GM12878 (cell line): ENCODE measurements at regions not wholly inside any gene's neighbourhood (a gene's known extent, or its start where the extent isn't known, plus 50 kb on each side); places are given as distances from the start of the nearest gene placed in this dataset.

Source experiments
- ATAC-seq: fragments of 200-7000 bp; cut with Tn5 transposase; 3 replicates; pipeline ENCODE4 v1.9.1; 2020; ENCODE audit warnings: mild to moderate bottlenecking, moderate library complexity
- BruUV-seq: library from RNA; stranded (reverse); fragments of 400-500 nt; replicated peaks from 2 replicates; lab custom pipeline; 2021; lab: Mats Ljungman, UMichigan
- CTCF ChIA-PET: fragments of 300-600 bp; sonication (Branson Sonifier 250); formaldehyde crosslinking; extraction: SDS; loops from one replicate; lab custom pipeline; 2021; ENCODE audit warnings: inconsistent platforms; lab: Yijun Ruan, JAX
- POLR2A ChIA-PET: fragments of 350-600 bp; formaldehyde crosslinking; extraction: SDS; loops from one replicate; lab custom pipeline; 2021; ENCODE audit warnings: inconsistent platforms; lab: Charles Lee
- RAD21 ChIA-PET: fragments of 300-600 bp; sonication (Branson Sonifier 250); formaldehyde crosslinking; loops from one replicate; lab custom pipeline; 2023; ENCODE audit warnings: antibody characterized with exemption; ENCODE audit not compliant: unreplicated experiment; lab: Charles Lee
- SMC1A ChIA-PET: fragments of 300-600 bp; sonication (Branson Sonifier 250); formaldehyde crosslinking; loops from one replicate; lab custom pipeline; 2023; ENCODE audit not compliant: unreplicated experiment, uncharacterized antibody; lab: Charles Lee
- DNase-seq: peaks from one replicate; pipeline ENCODE4 v3.0.0-alpha.2; 2011; ENCODE audit warnings: low read depth, low spot score
- FAIRE-seq: peaks from 3 replicates; lab custom pipeline; 2011; peaks lifted over from hg19 to GRCh38; lab: Jason Lieb, UNC
- H2AFZ ChIP-seq: 2 replicates; pipeline ENCODE4 v1.6.0; 2011; ENCODE audit warnings: low read depth, low read length, control low read depth; ENCODE audit not compliant: control insufficient read depth
- H3K27ac ChIP-seq: 2 replicates; pipeline ENCODE4 v1.5.1; 2011; ENCODE audit warnings: control low read depth; ENCODE audit not compliant: control insufficient read depth, insufficient read depth
- H3K27me3 ChIP-seq, 2 experiments: replicated peaks in 1 of 2; 2 replicates each; pipeline versions ENCODE4 v1.6.0 to v1.6.1; 2011; ENCODE audit warnings: low read length in 1 of 2; ENCODE audit not compliant: control insufficient read depth in 2 of 2, insufficient read depth in 2 of 2
- H3K36me3 ChIP-seq, 2 experiments: 2 replicates each; pipeline ENCODE4 v1.5.1; 2011; ENCODE audit warnings: low read length in 1 of 2; ENCODE audit not compliant: control insufficient read depth in 2 of 2, insufficient read depth in 2 of 2
- H3K4me1 ChIP-seq: 2 replicates; pipeline ENCODE4 v1.6.1; 2011; ENCODE audit warnings: mild to moderate bottlenecking, low read length, moderate library complexity, mixed read lengths; ENCODE audit not compliant: control insufficient read depth, insufficient read depth
- H3K4me2 ChIP-seq: 2 replicates; pipeline ENCODE4 v1.6.0; 2011; ENCODE audit warnings: control low read depth; ENCODE audit not compliant: control insufficient read depth, insufficient read depth
- H3K4me3 ChIP-seq: fragments of 200-600 bp; sonication (generic); 2 replicates; pipeline ENCODE4 v1.5.1; 2016
- H3K79me2 ChIP-seq: 2 replicates; pipeline ENCODE4 v1.6.0; 2011; ENCODE audit warnings: low read length; ENCODE audit not compliant: control insufficient read depth, insufficient read depth
- H3K9ac ChIP-seq: 2 replicates; pipeline ENCODE4 v1.8.0; 2011; ENCODE audit warnings: low read length, control low read depth, mixed read lengths; ENCODE audit not compliant: control insufficient read depth, insufficient read depth
- H3K9me3 ChIP-seq: replicated peaks from 3 replicates; pipeline ENCODE4 v1.5.1; 2011; ENCODE audit warnings: mild to moderate bottlenecking, low read length; ENCODE audit not compliant: control insufficient read depth, insufficient read depth
- H4K20me1 ChIP-seq: 2 replicates; pipeline ENCODE4 v1.6.0; 2011; ENCODE audit not compliant: control insufficient read depth, insufficient read depth
- ATF2 ChIP-seq: IDR thresholded peaks from 2 replicates; pipeline ENCODE4 v1.6.1; 2012; ENCODE audit warnings: low read length, inconsistent platforms
- NFIC ChIP-seq: IDR thresholded peaks from 2 replicates; pipeline ENCODE4 v1.6.1; 2012; ENCODE audit warnings: low read depth, mild to moderate bottlenecking, inconsistent platforms, low read length, moderate library complexity
- TBL1XR1 ChIP-seq: IDR thresholded peaks from 2 replicates; pipeline ENCODE4 v1.6.1; 2012; ENCODE audit warnings: low read depth, low read length, improper control_type of control experiment
- WGBS: methylation state at CpG from one replicate; pipeline ENCODE4 v1.1.6; 2016; ENCODE audit warnings: low lambda C conversion rate; ENCODE audit not compliant: insufficient replicate concordance, insufficient coverage; ENCODE audit errors: missing lambda C conversion rate; 5-methylcytosine and 5-hydroxymethylcytosine counted together
- in situ Hi-C: fragments of 300-500 bp; cut with MboI; formaldehyde crosslinking; loops from 9 replicates; pipeline ENCODE4 v1.14.3; 2018; ENCODE audit warnings: mixed read lengths
- intact Hi-C: fragments of 100-400 bp; cut with micrococcal nuclease; formaldehyde crosslinking; loops from one replicate; pipeline ENCODE4 v1.14.2; 2022; ENCODE audit not compliant: unreplicated experiment
- TF ChIP-seq, protein P1 (sequence below): fragments of 450-650 bp; IDR thresholded peaks from 2 replicates; pipeline ENCODE4 v1.6.1; 2014; ENCODE audit warnings: mild to moderate bottlenecking

DNA sequence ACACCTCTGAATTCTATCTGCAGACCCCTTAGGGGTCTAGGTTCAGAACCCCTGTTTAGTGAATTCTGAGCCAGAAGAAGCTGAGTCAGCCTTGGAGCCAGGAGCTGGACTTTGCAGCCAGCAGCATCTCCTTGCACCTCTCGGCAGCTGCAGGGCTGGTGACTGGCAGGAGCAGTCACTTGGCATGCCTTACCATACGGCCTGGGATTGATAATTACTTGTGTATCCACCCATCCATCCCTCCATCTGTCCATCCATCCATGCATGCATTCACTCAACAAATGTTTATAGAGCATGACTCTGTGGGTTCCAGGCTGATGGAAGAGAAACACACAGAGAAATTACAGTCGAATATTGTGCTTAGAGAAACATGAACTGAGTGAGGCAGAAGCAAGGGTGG, 67.5 kb upstream of the PRIMA1 start:
- no TSS peak for BruUV-seq
- CTCF ChIA-PET = no interaction called here
- POLR2A ChIA-PET = no interaction called here

More for the DNA sequence above, 67.5 kb upstream of the PRIMA1 start:
- in situ Hi-C loops = no loop called here
- Histone ChIP-seq H3K27ac (no peak overlapping the region), H3K9ac (no peak overlapping the region), H3K36me3 (no peaks in the 10 kb centered on the region), H3K79me2 (no peaks in the 10 kb centered on the region), H2AFZ (no peak overlapping the region), H3K4me2 (no peak overlapping the region), H4K20me1 (no peaks in the 10 kb centered on the region), H3K9me3 (no peaks in the 10 kb centered on the region), H3K27me3 (no peaks in the 10 kb centered on the region; a peak in 2 of 4 replicates), H3K4me1 (no peaks in the 10 kb centered on the region), H3K4me3 (no peak overlapping the region)
- WGBS = 35% methylated on average over 3 of the region's 3 CpGs
- FAIRE-seq (no peak), DNase-seq (no peak), ATAC-seq (no peak)
- intact Hi-C loops = no loop called here
- ChIA-PET SMC1A (interaction anchor here (1.0 kb wide), 1 partner anchor 19 kb away, joined by 3 read pairs; no protein-coding TSS in a partner anchor), RAD21 (no interaction called here)
- no peak for TF ChIP-seq TBL1XR1
- TF ChIP-seq ATF2 = no peak
- TF ChIP-seq NFIC = no peak
- TF ChIP-seq, protein P1, sequence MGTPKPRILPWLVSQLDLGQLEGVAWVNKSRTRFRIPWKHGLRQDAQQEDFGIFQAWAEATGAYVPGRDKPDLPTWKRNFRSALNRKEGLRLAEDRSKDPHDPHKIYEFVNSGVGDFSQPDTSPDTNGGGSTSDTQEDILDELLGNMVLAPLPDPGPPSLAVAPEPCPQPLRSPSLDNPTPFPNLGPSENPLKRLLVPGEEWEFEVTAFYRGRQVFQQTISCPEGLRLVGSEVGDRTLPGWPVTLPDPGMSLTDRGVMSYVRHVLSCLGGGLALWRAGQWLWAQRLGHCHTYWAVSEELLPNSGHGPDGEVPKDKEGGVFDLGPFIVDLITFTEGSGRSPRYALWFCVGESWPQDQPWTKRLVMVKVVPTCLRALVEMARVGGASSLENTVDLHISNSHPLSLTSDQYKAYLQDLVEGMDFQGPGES = no peak
